ENCODE measurements at regions not wholly inside any gene's neighbourhood (a gene's known extent, or its start where the extent isn't known, plus 50 kb on each side); places are given as distances from the start of the nearest gene placed in this dataset.

GRCh38 chr1:98557895-98558294 lies 103.6 kb upstream of the SNX7 start:
- no peak for TF ChIP-seq CTCF (IDR thresholded peaks at IDR 0.05)
- no peak for TF ChIP-seq POLR2A (IDR thresholded peaks at IDR 0.05)
